H9 (cell line): ENCODE measurements at regions not wholly inside any gene's neighbourhood (a gene's known extent, or its start where the extent isn't known, plus 50 kb on each side); places are given as distances from the start of the nearest gene placed in this dataset.

Experiments used
- DNase-seq: peaks from one replicate; pipeline ENCODE4 v3.0.0-alpha.2; 2017
- H2AFZ ChIP-seq: one replicate; pipeline ENCODE4 v1.6.1; 2013; ENCODE audit warnings: mild to moderate bottlenecking, low read length, control low read depth, moderate library complexity
- H2AK5ac ChIP-seq: 2 replicates; pipeline ENCODE4 v1.6.1; 2013; ENCODE audit warnings: low read length, control low read depth, mixed read lengths; ENCODE audit not compliant: insufficient read length
- H2BK120ac ChIP-seq: one replicate; pipeline ENCODE4 v1.6.1; 2013; ENCODE audit warnings: low read depth, mild to moderate bottlenecking, low read length, control low read depth, inconsistent platforms; ENCODE audit not compliant: poor library complexity, severe bottlenecking
- H2BK12ac ChIP-seq: 2 replicates; pipeline ENCODE4 v1.6.1; 2013; ENCODE audit warnings: low read length, control low read depth, mixed read lengths, low read depth; ENCODE audit not compliant: insufficient read length
- H2BK15ac ChIP-seq: 2 replicates; pipeline ENCODE4 v1.6.1; 2013; ENCODE audit warnings: low read depth, low read length, control low read depth
- H2BK20ac ChIP-seq: one replicate; pipeline ENCODE4 v1.6.1; 2013; ENCODE audit warnings: low read depth, mild to moderate bottlenecking, low read length, control low read depth, inconsistent platforms; ENCODE audit not compliant: poor library complexity, severe bottlenecking
- H2BK5ac ChIP-seq: 2 replicates; pipeline ENCODE4 v1.6.1; 2013; ENCODE audit warnings: low read length, control low read depth, mixed read lengths; ENCODE audit not compliant: insufficient read length
- H3K14ac ChIP-seq: 2 replicates; pipeline ENCODE4 v1.6.1; 2013; ENCODE audit warnings: low read length, control low read depth; ENCODE audit not compliant: insufficient read depth
- H3K18ac ChIP-seq: 2 replicates; pipeline ENCODE4 v1.6.1; 2013; ENCODE audit warnings: low read depth, mild to moderate bottlenecking, mixed read lengths, low read length, control low read depth; ENCODE audit not compliant: insufficient read length
- H3K23ac ChIP-seq: 2 replicates; pipeline ENCODE4 v1.6.1; 2013; ENCODE audit warnings: low read length, control low read depth, mixed read lengths, low read depth; ENCODE audit not compliant: insufficient read length
- H3K23me2 ChIP-seq: 2 replicates; pipeline ENCODE4 v1.6.1; 2013; ENCODE audit warnings: low read depth, mild to moderate bottlenecking, mixed read lengths, low read length, control low read depth; ENCODE audit not compliant: insufficient read length, poor library complexity, severe bottlenecking
- H3K27ac ChIP-seq: 2 replicates; pipeline ENCODE4 v1.5.1; 2013; ENCODE audit warnings: low read length, control low read depth, mixed read lengths, low read depth; ENCODE audit not compliant: insufficient read length
- H3K27me3 ChIP-seq: 2 replicates; pipeline ENCODE4 v1.6.1; 2013; ENCODE audit warnings: low read length, control low read depth, inconsistent platforms; ENCODE audit not compliant: insufficient read depth
- H3K4ac ChIP-seq: 2 replicates; pipeline ENCODE4 v1.6.1; 2013; ENCODE audit warnings: low read depth, mild to moderate bottlenecking, control low read depth, inconsistent platforms, low read length, moderate library complexity
- H3K4me1 ChIP-seq: 2 replicates; pipeline ENCODE4 v1.6.1; 2013; ENCODE audit warnings: low read length, control low read depth, inconsistent platforms; ENCODE audit not compliant: insufficient read depth
- H3K4me2 ChIP-seq: 2 replicates; pipeline ENCODE4 v1.6.1; 2013; ENCODE audit warnings: low read length, control low read depth, mixed read lengths; ENCODE audit not compliant: insufficient read length, insufficient read depth
- H3K56ac ChIP-seq: 2 replicates; pipeline ENCODE4 v1.6.1; 2013; ENCODE audit warnings: low read depth, mild to moderate bottlenecking, mixed read lengths, low read length, control low read depth; ENCODE audit not compliant: insufficient read length
- H3K79me1 ChIP-seq: 2 replicates; pipeline ENCODE4 v1.6.1; 2013; ENCODE audit warnings: low read depth, mild to moderate bottlenecking, moderate library complexity, low read length, control low read depth, inconsistent platforms; ENCODE audit not compliant: insufficient read depth, poor library complexity, severe bottlenecking
- H3K79me2 ChIP-seq: 2 replicates; pipeline ENCODE4 v1.6.1; 2013; ENCODE audit warnings: low read length, control low read depth, inconsistent platforms; ENCODE audit not compliant: insufficient read depth
- H3K9ac ChIP-seq: 2 replicates; pipeline ENCODE4 v1.6.1; 2013; ENCODE audit warnings: low read length, control low read depth, mixed read lengths; ENCODE audit not compliant: insufficient read length; ENCODE audit errors: extremely low read depth
- H3K9me3 ChIP-seq: one replicate; pipeline ENCODE4 v1.6.1; 2013; ENCODE audit warnings: low read depth, low read length, inconsistent platforms; ENCODE audit not compliant: control insufficient read depth
- H3T11ph ChIP-seq: one replicate; pipeline ENCODE4 v1.6.1; 2013; ENCODE audit warnings: mild to moderate bottlenecking, low read length, control low read depth, inconsistent platforms
- H4K20me1 ChIP-seq: one replicate; pipeline ENCODE4 v1.6.1; 2013; ENCODE audit not compliant: control insufficient read depth, insufficient read length, insufficient read depth
- H4K5ac ChIP-seq: 2 replicates; pipeline ENCODE4 v1.6.1; 2013; ENCODE audit warnings: low read depth, mild to moderate bottlenecking, mixed read lengths, low read length, control low read depth; ENCODE audit not compliant: insufficient read length
- H4K8ac ChIP-seq: replicated peaks from 2 replicates; pipeline ENCODE4 v1.6.1; 2013; ENCODE audit warnings: low read length, control low read depth, mixed read lengths, low read depth; ENCODE audit not compliant: insufficient read length
- H4K91ac ChIP-seq: 2 replicates; pipeline ENCODE4 v1.6.1; 2013; ENCODE audit warnings: low read depth, mild to moderate bottlenecking, moderate library complexity, mixed read lengths, low read length, control low read depth; ENCODE audit not compliant: insufficient read length
- H3K27ac Mint-ChIP-seq, 3 experiments: 2 replicates in 2 of 3; 3 replicates in 1 of 3; pipeline ENCODE4 v1.8.0; 2020 to 2021; ENCODE audit warnings: mixed read lengths in 3 of 3, mild to moderate bottlenecking in 1 of 3, moderate library complexity in 1 of 3
- H3K27me3 Mint-ChIP-seq: 2 replicates; pipeline ENCODE4 v1.8.0; 2021; ENCODE audit warnings: low read depth, mild to moderate bottlenecking, moderate library complexity, mixed read lengths
- H3K36me3 Mint-ChIP-seq, 3 experiments: 2 replicates in 2 of 3; 3 replicates in 1 of 3; pipeline ENCODE4 v1.8.0; 2020 to 2021; ENCODE audit warnings: low read depth in 3 of 3, mixed read lengths in 3 of 3; ENCODE audit not compliant: insufficient read depth in 1 of 3
- H3K4me1 Mint-ChIP-seq, 2 experiments: 2 replicates each; pipeline ENCODE4 v1.8.0; 2020; ENCODE audit warnings: mixed read lengths in 2 of 2
- H3K4me3 Mint-ChIP-seq, 2 experiments: 2 replicates in 1 of 2; 3 replicates in 1 of 2; pipeline ENCODE4 v1.8.0; 2020 to 2021; ENCODE audit warnings: mild to moderate bottlenecking in 2 of 2, mixed read lengths in 2 of 2, moderate library complexity in 1 of 2
- H3K9me3 Mint-ChIP-seq, 2 experiments: 2 replicates in 1 of 2; 3 replicates in 1 of 2; pipeline ENCODE4 v1.8.0; 2020; ENCODE audit warnings: mild to moderate bottlenecking in 2 of 2, mixed read lengths in 2 of 2, moderate library complexity in 1 of 2
- WGBS: extraction: QIAGEN DNeasy Blood & Tissue Kit; methylation state at CpG from one replicate; pipeline ENCODE4 v1.1.7; 2013; ENCODE audit warnings: missing lambda C conversion rate, low lambda C conversion rate, mixed read lengths; ENCODE audit not compliant: insufficient read length; ENCODE audit errors: extremely low coverage; 5-methylcytosine and 5-hydroxymethylcytosine counted together
- TF ChIP-seq, protein P1 (sequence below): fragments of 200-600 bp; sonication (generic); conservative IDR thresholded peaks from 3 replicates; pipeline ENCODE4 v1.8.0; 2021; ENCODE audit warnings: antibody characterized with exemption, mild to moderate bottlenecking

DNA sequence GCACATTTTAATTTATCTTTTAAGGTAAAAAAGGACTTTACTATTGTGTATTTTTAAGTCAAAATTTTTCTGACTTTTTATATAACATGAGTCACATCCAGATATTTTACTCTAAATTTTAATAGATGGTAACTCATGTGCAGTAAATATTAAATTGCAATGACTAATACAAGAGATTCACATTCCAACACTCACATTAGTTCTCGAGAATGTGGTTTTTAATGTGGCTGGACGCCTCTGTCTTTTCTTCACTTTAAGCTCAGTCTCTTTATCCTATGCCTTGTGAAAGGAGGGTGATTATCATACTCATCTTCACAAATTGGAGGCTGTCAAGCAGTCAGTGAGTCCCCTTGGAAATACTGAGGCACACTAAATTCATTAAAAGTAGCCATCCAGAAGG is 315.6 kb downstream of the HS3ST3B1 start:
- H3K36me3 Mint-ChIP-seq = peaks cover 5 to 8% (median 6%) of the 10 kb centered on the region in 3 experiments
- Histone ChIP-seq H2BK20ac (no peak overlapping the region), H4K8ac (no peak overlapping the region), H3K9ac (no peak overlapping the region), H3K18ac (no peak overlapping the region), H3K4ac (no peak overlapping the region), H4K20me1 (no peaks in the 10 kb centered on the region), H2AK5ac (no peak overlapping the region), H3K9me3 (no peaks in the 10 kb centered on the region), H4K5ac (no peak overlapping the region), H2BK5ac (no peak overlapping the region), H3K27ac (no peak overlapping the region), H2AFZ (no peak overlapping the region), H3K79me1 (no peaks in the 10 kb centered on the region), H2BK15ac (no peak overlapping the region), H3K14ac (no peak overlapping the region), H3K23me2 (no peaks in the 10 kb centered on the region), H3K79me2 (no peaks in the 10 kb centered on the region), H3K23ac (no peak overlapping the region), H3K4me1 (no peaks in the 10 kb centered on the region), H2BK120ac (no peak overlapping the region), H3K27me3 (no peaks in the 10 kb centered on the region), H3K4me2 (no peak overlapping the region), H2BK12ac (no peak overlapping the region), H3T11ph (no peak overlapping the region), H4K91ac (no peak overlapping the region), H3K56ac (no peak overlapping the region)
- no peak overlapping the region for H3K27ac Mint-ChIP-seq
- H3K27me3 Mint-ChIP-seq = peaks cover 1% of the 10 kb centered on the region; the same call in 1 of the 2 replicates
- H3K9me3 Mint-ChIP-seq = peaks cover 9 to 10% of the 10 kb centered on the region in 2 experiments
- WGBS = no CpG with 5 or more reads among the region's 2 CpGs
- no peak overlapping the region for H3K4me3 Mint-ChIP-seq
- DNase-seq = no peak
- TF ChIP-seq, protein P1, sequence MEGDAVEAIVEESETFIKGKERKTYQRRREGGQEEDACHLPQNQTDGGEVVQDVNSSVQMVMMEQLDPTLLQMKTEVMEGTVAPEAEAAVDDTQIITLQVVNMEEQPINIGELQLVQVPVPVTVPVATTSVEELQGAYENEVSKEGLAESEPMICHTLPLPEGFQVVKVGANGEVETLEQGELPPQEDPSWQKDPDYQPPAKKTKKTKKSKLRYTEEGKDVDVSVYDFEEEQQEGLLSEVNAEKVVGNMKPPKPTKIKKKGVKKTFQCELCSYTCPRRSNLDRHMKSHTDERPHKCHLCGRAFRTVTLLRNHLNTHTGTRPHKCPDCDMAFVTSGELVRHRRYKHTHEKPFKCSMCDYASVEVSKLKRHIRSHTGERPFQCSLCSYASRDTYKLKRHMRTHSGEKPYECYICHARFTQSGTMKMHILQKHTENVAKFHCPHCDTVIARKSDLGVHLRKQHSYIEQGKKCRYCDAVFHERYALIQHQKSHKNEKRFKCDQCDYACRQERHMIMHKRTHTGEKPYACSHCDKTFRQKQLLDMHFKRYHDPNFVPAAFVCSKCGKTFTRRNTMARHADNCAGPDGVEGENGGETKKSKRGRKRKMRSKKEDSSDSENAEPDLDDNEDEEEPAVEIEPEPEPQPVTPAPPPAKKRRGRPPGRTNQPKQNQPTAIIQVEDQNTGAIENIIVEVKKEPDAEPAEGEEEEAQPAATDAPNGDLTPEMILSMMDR = no peak
- no peaks in the 10 kb centered on the region for H3K4me1 Mint-ChIP-seq
